ENCODE measurements at regions not wholly inside any gene's neighbourhood (a gene's known extent, or its start where the extent isn't known, plus 50 kb on each side); places are given as distances from the start of the nearest gene placed in this dataset.
A peak's percentile ranks its signal among the peaks of the same experiment; 100 is the strongest.

GRCh38 chr12:25716842-25717241 is 163.8 kb upstream of the LMNTD1 start:
- no peak for DNase-seq

- no peak for DNase-seq
These were observed 164.5 kb upstream of the LMNTD1 start for GRCh38 chr12:25717552-25717951.

GRCh38 chr12:25718081-25718731 is 165.1 kb upstream of the LMNTD1 start:
- no peak for DNase-seq

- no peak for DNase-seq
These were observed 166.4 kb upstream of the LMNTD1 start for GRCh38 chr12:25719505-25719904.

- DNase-seq, result peak; percentile 1
These were observed 170.3 kb upstream of the LMNTD1 start for GRCh38 chr12:25723336-25723735.

GRCh38 chr12:25723921-25724491 is 170.9 kb upstream of the LMNTD1 start:
- DNase-seq, result peak; percentile 6

GRCh38 chr12:25725470-25725869 is 172.4 kb upstream of the LMNTD1 start:
- DNase-seq, result no peak

GRCh38 chr12:25725931-25726330 is 172.8 kb upstream of the LMNTD1 start:
- no peak for DNase-seq

GRCh38 chr12:25728056-25728595 is 175.0 kb upstream of the LMNTD1 start:
- no peak for DNase-seq

- no peak for DNase-seq
These were observed 177.6 kb upstream of the LMNTD1 start for GRCh38 chr12:25730489-25731349.

GRCh38 chr12:25733541-25733940 is 180.5 kb upstream of the LMNTD1 start:
- DNase-seq, result no peak

- DNase-seq, result no peak
These were observed 181.6 kb upstream of the LMNTD1 start for GRCh38 chr12:25734529-25735180.

GRCh38 chr12:25740617-25741016 is 187.5 kb upstream of the LMNTD1 start:
- no peak for DNase-seq

GRCh38 chr12:25741917-25742316 is 188.8 kb upstream of the LMNTD1 start:
- no peak for DNase-seq

GRCh38 chr12:25743679-25744215 is 190.7 kb upstream of the LMNTD1 start:
- DNase-seq, result no peak

GRCh38 chr12:25744313-25744712 is 191.2 kb upstream of the LMNTD1 start:
- DNase-seq, result no peak

- no peak for DNase-seq
These were observed 192.2 kb upstream of the LMNTD1 start for GRCh38 chr12:25745281-25745680.

- DNase-seq, result no peak
These were observed 193.0 kb upstream of the LMNTD1 start for GRCh38 chr12:25746131-25746530.

GRCh38 chr12:25752710-25753309 is 199.7 kb upstream of the LMNTD1 start:
- DNase-seq, result no peak

- no peak for DNase-seq
These were observed 202.3 kb upstream of the LMNTD1 start for GRCh38 chr12:25755136-25755970.

GRCh38 chr12:25755971-25756260 is 202.6 kb upstream of the RASSF8 start:
- DNase-seq, result no peak

Data from midbrain (tissue), 1 donor.